GM12878 (cell line): ENCODE measurements at regions not wholly inside any gene's neighbourhood (a gene's known extent, or its start where the extent isn't known, plus 50 kb on each side); places are given as distances from the start of the nearest gene placed in this dataset.

Experiments used
- CHD1 ChIP-seq: IDR thresholded peaks from 2 replicates; pipeline ENCODE4 v1.6.1; 2012; ENCODE audit warnings: low read depth, low read length, improper control_type of control experiment
- CHD4 ChIP-seq: fragments of 200-600 bp; sonication (generic); IDR thresholded peaks from 2 replicates; pipeline ENCODE4 v1.6.1; 2016; ENCODE audit warnings: mild to moderate bottlenecking
- DPF2 ChIP-seq: fragments of 450-650 bp; IDR thresholded peaks from 2 replicates; pipeline ENCODE4 v1.6.1; 2017; ENCODE audit warnings: mild to moderate bottlenecking
- FOXK2 ChIP-seq: fragments of 450-650 bp; IDR thresholded peaks from 2 replicates; pipeline ENCODE4 v1.6.1; 2017; ENCODE audit warnings: mild to moderate bottlenecking, moderate library complexity
- GABPA ChIP-seq: IDR thresholded peaks from 2 replicates; pipeline ENCODE4 v1.6.1; 2014; ENCODE audit warnings: antibody characterized with exemption, low read depth, mild to moderate bottlenecking, inconsistent platforms
- IKZF2 ChIP-seq, 2 experiments: fragments of 450-650 bp; IDR thresholded peaks; 2 replicates each; pipeline ENCODE4 v1.6.1; 2017; ENCODE audit warnings: mild to moderate bottlenecking in 2 of 2, moderate library complexity in 2 of 2
- KAT2A ChIP-seq: conservative IDR thresholded peaks from 2 replicates; pipeline ENCODE4 v1.6.1; 2011; ENCODE audit warnings: low read depth, low read length; ENCODE audit not compliant: control insufficient read depth
- MEF2B ChIP-seq: fragments of 450-650 bp; IDR thresholded peaks from 2 replicates; pipeline ENCODE4 v1.6.1; 2018; ENCODE audit warnings: mild to moderate bottlenecking, moderate library complexity; ENCODE audit not compliant: partially characterized antibody, poor library complexity, severe bottlenecking
- NFYB ChIP-seq: IDR thresholded peaks from 2 replicates; pipeline ENCODE4 v1.6.1; 2011; ENCODE audit warnings: low read depth, mild to moderate bottlenecking, low read length, improper control_type of control experiment, moderate library complexity; ENCODE audit not compliant: insufficient read depth
- NRF1 ChIP-seq: conservative IDR thresholded peaks from 2 replicates; pipeline ENCODE4 v1.6.1; 2011; ENCODE audit warnings: mild to moderate bottlenecking, low read depth, low read length, improper control_type of control experiment
- POLR2AphosphoS2 ChIP-seq: IDR thresholded peaks from 2 replicates; pipeline ENCODE4 v1.6.1; 2011; ENCODE audit warnings: low read depth, mild to moderate bottlenecking, low read length, improper control_type of control experiment, moderate library complexity
- RBBP5 ChIP-seq: fragments of 200-600 bp; sonication (generic); conservative IDR thresholded peaks from 2 replicates; pipeline ENCODE4 v1.6.1; 2016
- SUPT20H ChIP-seq: IDR thresholded peaks from 2 replicates; pipeline ENCODE4 v1.6.1; 2011; ENCODE audit warnings: low read depth, mild to moderate bottlenecking, low read length, moderate library complexity, borderline replicate concordance; ENCODE audit not compliant: control insufficient read depth
- TCF3 ChIP-seq: IDR thresholded peaks from 2 replicates; pipeline ENCODE4 v1.6.1; 2012; ENCODE audit warnings: low read depth, mild to moderate bottlenecking, low read length, borderline replicate concordance; ENCODE audit not compliant: insufficient read depth
- WRNIP1 ChIP-seq: IDR thresholded peaks from 2 replicates; pipeline ENCODE4 v1.6.1; 2011; ENCODE audit warnings: low read depth, low read length, improper control_type of control experiment, borderline replicate concordance
- ZBED1 ChIP-seq: IDR thresholded peaks from 2 replicates; pipeline ENCODE4 v1.6.1; 2016; ENCODE audit warnings: borderline replicate concordance
- ZNF207 ChIP-seq: fragments of 450-650 bp; IDR thresholded peaks from 2 replicates; pipeline ENCODE4 v1.6.1; 2014; ENCODE audit warnings: antibody characterized with exemption, mild to moderate bottlenecking, borderline replicate concordance
- TF ChIP-seq, protein P1 (sequence below): fragments of 450-650 bp; IDR thresholded peaks from 2 replicates; pipeline ENCODE4 v1.6.1; 2016; ENCODE audit warnings: mild to moderate bottlenecking, moderate library complexity, borderline replicate concordance
- TF ChIP-seq, protein P2 (sequence below): fragments of 150-350 bp; IDR thresholded peaks from 2 replicates; pipeline ENCODE4 v1.6.1; 2014; ENCODE audit warnings: mild to moderate bottlenecking, low read depth, low read length
- TF ChIP-seq, protein P3 (sequence below): IDR thresholded peaks from 2 replicates; pipeline ENCODE4 v1.6.1; 2011; ENCODE audit warnings: mild to moderate bottlenecking, low read depth, low read length, moderate library complexity; ENCODE audit not compliant: insufficient replicate concordance
- TF ChIP-seq, protein P4 (sequence below): fragments of 450-650 bp; conservative IDR thresholded peaks from 2 replicates; pipeline ENCODE4 v1.6.1; 2017; ENCODE audit warnings: mild to moderate bottlenecking, moderate library complexity
- TF ChIP-seq, protein P5 (sequence below): IDR thresholded peaks from 2 replicates; pipeline ENCODE4 v1.6.1; 2012; ENCODE audit warnings: low read depth, low read length, improper control_type of control experiment

DNA sequence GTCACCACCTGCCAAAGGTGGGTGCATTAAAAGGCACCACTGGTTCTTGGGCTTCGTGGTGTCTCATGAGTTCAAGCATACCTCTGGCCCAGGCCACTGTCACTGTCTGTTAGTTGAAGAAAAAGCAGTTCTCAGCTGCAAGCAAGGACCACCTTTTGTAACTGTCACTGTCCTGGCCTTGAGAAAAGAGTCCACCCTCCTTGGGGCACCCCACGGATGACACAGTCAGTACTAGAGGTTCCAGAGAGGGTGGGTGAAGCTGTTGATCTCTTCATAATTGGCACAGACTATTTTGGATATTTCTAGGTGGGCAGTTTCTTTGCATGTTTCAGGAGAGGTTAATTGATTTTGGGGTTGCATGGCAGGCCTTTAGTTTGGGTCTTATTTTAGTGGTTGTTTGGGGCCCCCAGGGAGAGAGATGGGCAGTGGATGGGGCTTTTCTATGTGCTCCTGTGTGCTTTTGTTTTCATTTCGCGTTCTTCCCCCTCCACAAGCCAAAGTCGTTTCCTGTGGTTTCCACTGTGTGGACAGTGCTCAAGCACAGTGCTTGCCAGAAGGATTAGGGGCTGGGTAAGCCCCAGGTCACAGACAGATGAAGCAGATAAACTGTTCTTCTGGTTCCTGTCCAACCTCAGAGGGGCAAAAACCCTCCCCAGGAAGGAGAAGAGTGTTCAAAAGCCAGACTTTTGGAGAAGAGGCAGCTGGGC is 156.2 kb upstream of the PPP1R2C start (continued):
- TF ChIP-seq ZBED1 (no peak), TCF3 (no peak), DPF2 (0 out of 2 replicates have a peak, but pooled peaks have one; percentile 48), IKZF2 (IDR thresholded peaks at IDR 0.05) (peak; percentile 77 to 84), CHD1 (no peak), SUPT20H (no peak), MEF2B (peak; percentile 90), WRNIP1 (no peak), FOXK2 (no peak), NFYB (no peak), ZNF207 (no peak), GABPA (no peak), NRF1 (no peak), RBBP5 (no peak), POLR2AphosphoS2 (no peak), CHD4 (no peak), KAT2A (no peak)
- TF ChIP-seq, protein P1, sequence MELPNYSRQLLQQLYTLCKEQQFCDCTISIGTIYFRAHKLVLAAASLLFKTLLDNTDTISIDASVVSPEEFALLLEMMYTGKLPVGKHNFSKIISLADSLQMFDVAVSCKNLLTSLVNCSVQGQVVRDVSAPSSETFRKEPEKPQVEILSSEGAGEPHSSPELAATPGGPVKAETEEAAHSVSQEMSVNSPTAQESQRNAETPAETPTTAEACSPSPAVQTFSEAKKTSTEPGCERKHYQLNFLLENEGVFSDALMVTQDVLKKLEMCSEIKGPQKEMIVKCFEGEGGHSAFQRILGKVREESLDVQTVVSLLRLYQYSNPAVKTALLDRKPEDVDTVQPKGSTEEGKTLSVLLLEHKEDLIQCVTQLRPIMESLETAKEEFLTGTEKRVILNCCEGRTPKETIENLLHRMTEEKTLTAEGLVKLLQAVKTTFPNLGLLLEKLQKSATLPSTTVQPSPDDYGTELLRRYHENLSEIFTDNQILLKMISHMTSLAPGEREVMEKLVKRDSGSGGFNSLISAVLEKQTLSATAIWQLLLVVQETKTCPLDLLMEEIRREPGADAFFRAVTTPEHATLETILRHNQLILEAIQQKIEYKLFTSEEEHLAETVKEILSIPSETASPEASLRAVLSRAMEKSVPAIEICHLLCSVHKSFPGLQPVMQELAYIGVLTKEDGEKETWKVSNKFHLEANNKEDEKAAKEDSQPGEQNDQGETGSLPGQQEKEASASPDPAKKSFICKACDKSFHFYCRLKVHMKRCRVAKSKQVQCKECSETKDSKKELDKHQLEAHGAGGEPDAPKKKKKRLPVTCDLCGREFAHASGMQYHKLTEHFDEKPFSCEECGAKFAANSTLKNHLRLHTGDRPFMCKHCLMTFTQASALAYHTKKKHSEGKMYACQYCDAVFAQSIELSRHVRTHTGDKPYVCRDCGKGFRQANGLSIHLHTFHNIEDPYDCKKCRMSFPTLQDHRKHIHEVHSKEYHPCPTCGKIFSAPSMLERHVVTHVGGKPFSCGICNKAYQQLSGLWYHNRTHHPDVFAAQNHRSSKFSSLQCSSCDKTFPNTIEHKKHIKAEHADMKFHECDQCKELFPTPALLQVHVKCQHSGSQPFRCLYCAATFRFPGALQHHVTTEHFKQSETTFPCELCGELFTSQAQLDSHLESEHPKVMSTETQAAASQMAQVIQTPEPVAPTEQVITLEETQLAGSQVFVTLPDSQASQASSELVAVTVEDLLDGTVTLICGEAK = no peak
- TF ChIP-seq, protein P2, sequence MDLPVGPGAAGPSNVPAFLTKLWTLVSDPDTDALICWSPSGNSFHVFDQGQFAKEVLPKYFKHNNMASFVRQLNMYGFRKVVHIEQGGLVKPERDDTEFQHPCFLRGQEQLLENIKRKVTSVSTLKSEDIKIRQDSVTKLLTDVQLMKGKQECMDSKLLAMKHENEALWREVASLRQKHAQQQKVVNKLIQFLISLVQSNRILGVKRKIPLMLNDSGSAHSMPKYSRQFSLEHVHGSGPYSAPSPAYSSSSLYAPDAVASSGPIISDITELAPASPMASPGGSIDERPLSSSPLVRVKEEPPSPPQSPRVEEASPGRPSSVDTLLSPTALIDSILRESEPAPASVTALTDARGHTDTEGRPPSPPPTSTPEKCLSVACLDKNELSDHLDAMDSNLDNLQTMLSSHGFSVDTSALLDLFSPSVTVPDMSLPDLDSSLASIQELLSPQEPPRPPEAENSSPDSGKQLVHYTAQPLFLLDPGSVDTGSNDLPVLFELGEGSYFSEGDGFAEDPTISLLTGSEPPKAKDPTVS = no peak
- TF ChIP-seq, protein P3, sequence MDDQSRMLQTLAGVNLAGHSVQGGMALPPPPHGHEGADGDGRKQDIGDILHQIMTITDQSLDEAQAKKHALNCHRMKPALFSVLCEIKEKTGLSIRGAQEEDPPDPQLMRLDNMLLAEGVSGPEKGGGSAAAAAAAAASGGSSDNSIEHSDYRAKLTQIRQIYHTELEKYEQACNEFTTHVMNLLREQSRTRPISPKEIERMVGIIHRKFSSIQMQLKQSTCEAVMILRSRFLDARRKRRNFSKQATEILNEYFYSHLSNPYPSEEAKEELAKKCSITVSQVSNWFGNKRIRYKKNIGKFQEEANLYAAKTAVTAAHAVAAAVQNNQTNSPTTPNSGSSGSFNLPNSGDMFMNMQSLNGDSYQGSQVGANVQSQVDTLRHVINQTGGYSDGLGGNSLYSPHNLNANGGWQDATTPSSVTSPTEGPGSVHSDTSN = no peak
- TF ChIP-seq, protein P4, sequence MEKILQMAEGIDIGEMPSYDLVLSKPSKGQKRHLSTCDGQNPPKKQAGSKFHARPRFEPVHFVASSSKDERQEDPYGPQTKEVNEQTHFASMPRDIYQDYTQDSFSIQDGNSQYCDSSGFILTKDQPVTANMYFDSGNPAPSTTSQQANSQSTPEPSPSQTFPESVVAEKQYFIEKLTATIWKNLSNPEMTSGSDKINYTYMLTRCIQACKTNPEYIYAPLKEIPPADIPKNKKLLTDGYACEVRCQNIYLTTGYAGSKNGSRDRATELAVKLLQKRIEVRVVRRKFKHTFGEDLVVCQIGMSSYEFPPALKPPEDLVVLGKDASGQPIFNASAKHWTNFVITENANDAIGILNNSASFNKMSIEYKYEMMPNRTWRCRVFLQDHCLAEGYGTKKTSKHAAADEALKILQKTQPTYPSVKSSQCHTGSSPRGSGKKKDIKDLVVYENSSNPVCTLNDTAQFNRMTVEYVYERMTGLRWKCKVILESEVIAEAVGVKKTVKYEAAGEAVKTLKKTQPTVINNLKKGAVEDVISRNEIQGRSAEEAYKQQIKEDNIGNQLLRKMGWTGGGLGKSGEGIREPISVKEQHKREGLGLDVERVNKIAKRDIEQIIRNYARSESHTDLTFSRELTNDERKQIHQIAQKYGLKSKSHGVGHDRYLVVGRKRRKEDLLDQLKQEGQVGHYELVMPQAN = no peak
- TF ChIP-seq, protein P5, sequence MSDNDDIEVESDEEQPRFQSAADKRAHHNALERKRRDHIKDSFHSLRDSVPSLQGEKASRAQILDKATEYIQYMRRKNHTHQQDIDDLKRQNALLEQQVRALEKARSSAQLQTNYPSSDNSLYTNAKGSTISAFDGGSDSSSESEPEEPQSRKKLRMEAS = no peak
